Esophagus squamous epithelium (tissue), 5 donors: ENCODE measurements at regions not wholly inside any gene's neighbourhood (a gene's known extent, or its start where the extent isn't known, plus 50 kb on each side); places are given as distances from the start of the nearest gene placed in this dataset.

Experiments
- DNase-seq: peaks from one replicate; lab custom pipeline; 2025; lab: John Stamatoyannopoulos, UW
- H3K27ac ChIP-seq, 4 donors: fragments of 200-600 bp; sonication (generic); one replicate each; pipeline ENCODE4 v1.5.1; 2016 to 2019; ENCODE audit warnings: mild to moderate bottlenecking in 1 of 4
- H3K27me3 ChIP-seq, 4 donors: fragments of 200-600 bp; sonication (generic); 1 replicate in 3 of 4; 2 replicates in 1 of 4; pipeline versions ENCODE4 v1.5.1 to v1.6.0; 2017 to 2021; ENCODE audit warnings: antibody characterized with exemption in 1 of 4
- H3K36me3 ChIP-seq, 3 donors: fragments of 200-600 bp; sonication (generic); one replicate each; pipeline ENCODE4 v1.5.1; 2016 to 2019
- H3K4me1 ChIP-seq, 3 donors: fragments of 200-600 bp; sonication (generic); one replicate each; pipeline ENCODE4 v1.5.1; 2017 to 2019
- H3K4me3 ChIP-seq, 4 donors: fragments of 200-600 bp; sonication (generic); 1 replicate in 3 of 4; 2 replicates in 1 of 4; pipeline ENCODE4 v1.5.1; 2016 to 2019; ENCODE audit warnings: mild to moderate bottlenecking in 2 of 4, moderate library complexity in 1 of 4
- H3K9me3 ChIP-seq, 3 donors: fragments of 200-600 bp; sonication (generic); one replicate each; pipeline ENCODE4 v1.5.1; 2016 to 2019
- CTCF ChIP-seq, 6 experiments: fragments of 450-650 bp in 4 of 6; fragments of 200-600 bp in 2 of 6; sonication (generic) in 2 of 6; IDR thresholded peaks; one replicate each; pipeline ENCODE4 v1.5.1; 2016 to 2019; ENCODE audit warnings: antibody characterized with exemption in 6 of 6, mild to moderate bottlenecking in 4 of 6, moderate library complexity in 4 of 6
- POLR2A ChIP-seq, 4 donors: fragments of 450-650 bp; IDR thresholded peaks; one replicate each; pipeline ENCODE4 v1.6.1; 2017; ENCODE audit warnings: antibody characterized with exemption in 4 of 4, mild to moderate bottlenecking in 4 of 4, moderate library complexity in 3 of 4
- WGBS, 2 donors: methylation state at CpG; one replicate each; pipeline ENCODE4 v1.1.5; 2018; 5-methylcytosine and 5-hydroxymethylcytosine counted together
- intact Hi-C: fragments of 100-400 bp; cut with DNase I; formaldehyde crosslinking; loops from one replicate; pipeline ENCODE4 v1.15.0; 2022
- donor health status: DM: yes; HTN: yes; CAD: no.

- no peak for TF ChIP-seq CTCF (IDR thresholded peaks at IDR 0.05)
- TF ChIP-seq POLR2A (IDR thresholded peaks at IDR 0.05), result no peak
- H3K9me3 ChIP-seq, result no peaks in the 10 kb centered on the region
- intact Hi-C loops, result no loop called here
- WGBS, 2 donors, result 40 to 60% methylated on average over 3 of the region's 3 CpGs
- no peaks in the 10 kb centered on the region for H3K36me3 ChIP-seq
- no peaks in the 10 kb centered on the region for H3K27me3 ChIP-seq
- no peak overlapping the region for H3K4me3 ChIP-seq
- H3K4me1 ChIP-seq, result no peaks in the 10 kb centered on the region
- H3K27ac ChIP-seq, result no peak overlapping the region
- no peak for DNase-seq
Observed at GRCh38 chr3:106725566-106725965, 651.7 kb upstream of the CCDC54 start.

GRCh38 chr3:106728315-106729098 lies 648.7 kb upstream of the CCDC54 start:
- H3K27ac ChIP-seq, result no peak overlapping the region

GRCh38 chr3:106729481-106729880 lies 647.8 kb upstream of the CCDC54 start:
- 32 to 64% methylated on average over 1 of the region's 1 CpG for WGBS, 2 donors
- Histone ChIP-seq H3K27me3 (no peaks in the 10 kb centered on the region), H3K9me3 (no peaks in the 10 kb centered on the region), H3K4me3 (no peak overlapping the region), H3K36me3 (no peaks in the 10 kb centered on the region), H3K4me1 (no peaks in the 10 kb centered on the region), H3K27ac (no peak overlapping the region)
- intact Hi-C loops, result no loop called here
- TF ChIP-seq CTCF (IDR thresholded peaks at IDR 0.05) (no peak), POLR2A (IDR thresholded peaks at IDR 0.05) (no peak)
- no peak for DNase-seq

More at GRCh38 chr3:106728315-106729098, 648.7 kb upstream of the CCDC54 start:
- WGBS, 2 donors, result 43 to 51% methylated on average over 5 of the region's 5 CpGs
- intact Hi-C loops, result no loop called here
- Histone ChIP-seq H3K36me3 (no peaks in the 10 kb centered on the region), H3K27me3 (no peaks in the 10 kb centered on the region), H3K9me3 (no peaks in the 10 kb centered on the region), H3K4me3 (no peak overlapping the region), H3K4me1 (no peaks in the 10 kb centered on the region)
- DNase-seq, result no peak
- TF ChIP-seq POLR2A (IDR thresholded peaks at IDR 0.05), result no peak
- no peak for TF ChIP-seq CTCF (IDR thresholded peaks at IDR 0.05)

GRCh38 chr3:106731230-106731629 lies 646.0 kb upstream of the CCDC54 start:
- intact Hi-C loops, result no loop called here
- no peaks in the 10 kb centered on the region for H3K36me3 ChIP-seq
- no peak for DNase-seq
- WGBS, 2 donors, result 83 to 88% methylated on average over 1 to 2 of the region's 2 CpGs
- TF ChIP-seq POLR2A (IDR thresholded peaks at IDR 0.05) (no peak), CTCF (IDR thresholded peaks at IDR 0.05) (no peak)
- H3K4me3 ChIP-seq, result no peak overlapping the region
- H3K27ac ChIP-seq, result no peak overlapping the region
- H3K4me1 ChIP-seq, result no peaks in the 10 kb centered on the region
- no peaks in the 10 kb centered on the region for H3K9me3 ChIP-seq
- H3K27me3 ChIP-seq, result no peaks in the 10 kb centered on the region

GRCh38 chr3:106734712-106735111 lies 642.5 kb upstream of the CCDC54 start:
- TF ChIP-seq POLR2A (IDR thresholded peaks at IDR 0.05), result no peak
- TF ChIP-seq CTCF (IDR thresholded peaks at IDR 0.05), result no peak
- Histone ChIP-seq H3K36me3 (no peaks in the 10 kb centered on the region), H3K27me3 (no peaks in the 10 kb centered on the region), H3K27ac (no peak overlapping the region), H3K9me3 (no peaks in the 10 kb centered on the region), H3K4me3 (no peak overlapping the region), H3K4me1 (no peaks in the 10 kb centered on the region)
- 87 to 89% methylated on average over 1 of the region's 1 CpG for WGBS, 2 donors
- no peak for DNase-seq
- intact Hi-C loops, result no loop called here
